K562 (cell line): ENCODE measurements at regions not wholly inside any gene's neighbourhood (a gene's known extent, or its start where the extent isn't known, plus 50 kb on each side); places are given as distances from the start of the nearest gene placed in this dataset.
A peak's percentile ranks its signal among the peaks of the same experiment; 100 is the strongest.

Source experiments
- ARID2 ChIP-seq: fragments of 450-650 bp; IDR thresholded peaks from 2 replicates; pipeline ENCODE4 v1.6.1; 2017; ENCODE audit warnings: antibody characterized with exemption, mild to moderate bottlenecking
- ASH1L ChIP-seq: fragments of 450-650 bp; IDR thresholded peaks from 2 replicates; pipeline ENCODE4 v1.6.1; 2018; ENCODE audit warnings: borderline replicate concordance, mild to moderate bottlenecking, low read depth; ENCODE audit not compliant: partially characterized antibody
- CBX5 ChIP-seq: IDR thresholded peaks from 2 replicates; pipeline ENCODE4 v1.6.1; 2014; ENCODE audit warnings: low read depth, borderline replicate concordance
- CREM ChIP-seq: IDR thresholded peaks from 2 replicates; pipeline ENCODE4 v1.6.1; 2014; ENCODE audit warnings: antibody characterized with exemption, low read depth
- ELF2 ChIP-seq: fragments of 250-450 bp; sonication (Bioruptor Pico); IDR thresholded peaks from 2 replicates; pipeline ENCODE4 v1.5.0; 2021; ENCODE audit warnings: mild to moderate bottlenecking
- FOSL1 ChIP-seq: fragments of 200-800 bp; sonication (Bioruptor generic); conservative IDR thresholded peaks from 2 replicates; pipeline ENCODE4 v1.6.1; 2016; ENCODE audit warnings: missing genetic modification characterization, missing compliant biosample characterization
- FOXO4 ChIP-seq: fragments of 450-650 bp; formaldehyde crosslinking; IDR thresholded peaks from 2 replicates; pipeline ENCODE4 v1.4.0; 2020; ENCODE audit warnings: mild to moderate bottlenecking, moderate library complexity
- HMG20A ChIP-seq: fragments of 450-650 bp; formaldehyde crosslinking; conservative IDR thresholded peaks from 2 replicates; pipeline ENCODE4 v1.4.0; 2020; ENCODE audit warnings: mild to moderate bottlenecking, mixed read lengths
- JUN ChIP-seq, 2 experiments: sonication (generic) in 1 of 2; formaldehyde crosslinking in 1 of 2; IDR thresholded peaks; 2 replicates each; pipeline versions ENCODE4 v1.6.1 to v1.8.0; 2012 to 2022; ENCODE audit warnings: borderline replicate concordance in 2 of 2, mild to moderate bottlenecking in 2 of 2, improper control_type of control experiment in 1 of 2, low read depth in 1 of 2, low read length in 1 of 2, missing genetic modification reagents in 1 of 2
- KAT7 ChIP-seq: sonication (generic); formaldehyde crosslinking; IDR thresholded peaks from 2 replicates; pipeline ENCODE4 v1.8.0; 2022; ENCODE audit warnings: missing genetic modification reagents, mild to moderate bottlenecking, borderline replicate concordance
- MAZ ChIP-seq, 2 experiments: fragments of 450-650 bp in 1 of 2; sonication (generic) in 1 of 2; formaldehyde crosslinking; IDR thresholded peaks in 1 of 2; conservative IDR thresholded peaks in 1 of 2; 2 replicates each; pipeline versions ENCODE4 v1.4.0 to v1.5.0; 2020; ENCODE audit warnings: mild to moderate bottlenecking in 1 of 2, missing genetic modification reagents in 1 of 2
- NONO ChIP-seq, 2 experiments: fragments of 200-400 bp in 1 of 2; fragments of 450-650 bp in 1 of 2; formaldehyde crosslinking in 1 of 2; IDR thresholded peaks; 2 replicates each; pipeline ENCODE4 v1.6.1; 2017; ENCODE audit warnings: low read depth in 2 of 2, mild to moderate bottlenecking in 2 of 2, moderate library complexity in 2 of 2, low read length in 1 of 2
- PCBP2 ChIP-seq: fragments of 200-400 bp; formaldehyde crosslinking; IDR thresholded peaks from 2 replicates; pipeline ENCODE4 v1.6.1; 2018; ENCODE audit warnings: low read length, low read depth, mild to moderate bottlenecking, moderate library complexity; ENCODE audit not compliant: poor library complexity, severe bottlenecking
- PHB2 ChIP-seq: fragments of 450-650 bp; IDR thresholded peaks from 2 replicates; pipeline ENCODE4 v1.6.1; 2017; ENCODE audit warnings: low read depth
- PHF21A ChIP-seq: fragments of 450-650 bp; IDR thresholded peaks from 2 replicates; pipeline ENCODE4 v1.6.1; 2017; ENCODE audit warnings: low read depth, borderline replicate concordance
- POLR2AphosphoS5 ChIP-seq: IDR thresholded peaks from 2 replicates; pipeline ENCODE4 v1.6.1; 2011; ENCODE audit warnings: mild to moderate bottlenecking, low read depth, low read length, moderate library complexity; ENCODE audit not compliant: control insufficient read depth, insufficient read depth
- RB1 ChIP-seq: fragments of 450-650 bp; IDR thresholded peaks from 2 replicates; pipeline ENCODE4 v1.6.1; 2017; ENCODE audit warnings: low read depth, mild to moderate bottlenecking
- RHOXF2B ChIP-seq: fragments of 250-450 bp; sonication (Bioruptor Pico); conservative IDR thresholded peaks from 2 replicates; pipeline ENCODE4 v1.5.1; 2021
- SRSF1 ChIP-seq: fragments of 200-400 bp; formaldehyde crosslinking; IDR thresholded peaks from 2 replicates; pipeline ENCODE4 v1.6.1; 2017; ENCODE audit warnings: mild to moderate bottlenecking, low read depth, low read length, moderate library complexity
- TCF7 ChIP-seq: sonication (generic); IDR thresholded peaks from 2 replicates; pipeline ENCODE4 v1.6.1; 2016; ENCODE audit warnings: antibody characterized with exemption, borderline replicate concordance
- THRAP3 ChIP-seq: fragments of 450-650 bp; IDR thresholded peaks from 2 replicates; pipeline ENCODE4 v1.6.1; 2016; ENCODE audit warnings: mild to moderate bottlenecking, inconsistent platforms, borderline replicate concordance
- USF2 ChIP-seq: sonication (generic); formaldehyde crosslinking; IDR thresholded peaks from 2 replicates; pipeline ENCODE4 v1.5.0; 2020; ENCODE audit warnings: missing genetic modification reagents
- ZBTB9 ChIP-seq: fragments of 450-650 bp; formaldehyde crosslinking; IDR thresholded peaks from 2 replicates; pipeline ENCODE4 v1.4.0; 2020; ENCODE audit warnings: mild to moderate bottlenecking, moderate library complexity
- ZNF12 ChIP-seq: sonication (generic); formaldehyde crosslinking; IDR thresholded peaks from 2 replicates; pipeline ENCODE4 v1.4.0; 2020; ENCODE audit warnings: mild to moderate bottlenecking, missing genetic modification reagents
- ZNF431 ChIP-seq: sonication (generic); formaldehyde crosslinking; IDR thresholded peaks from 2 replicates; pipeline ENCODE4 v1.8.0; 2022; ENCODE audit warnings: mild to moderate bottlenecking, missing genetic modification reagents
- ZNF561 ChIP-seq: fragments of 450-650 bp; formaldehyde crosslinking; conservative IDR thresholded peaks from 2 replicates; pipeline ENCODE4 v1.4.0; 2020; ENCODE audit warnings: mild to moderate bottlenecking, moderate library complexity

GRCh38 chr5:96067894-96068614 is 106.4 kb upstream of the ELL2 start (continued):
- TF ChIP-seq MAZ (CRISPR knock-in tag; conservative IDR thresholded peaks at IDR 0.05 in 1 of 2, IDR thresholded peaks at IDR 0.05 in 1 of 2) (no peak), KAT7 (CRISPR knock-in tag) (no peak), ZNF431 (no peak), TCF7 (no peak), SRSF1 (no peak), THRAP3 (no peak), ASH1L (no peak), PHF21A (no peak), USF2 (CRISPR knock-in tag) (no peak), NONO (IDR thresholded peaks at IDR 0.05; ENCODE audit: low read depth in 2 of 2, low read length in 1 of 2) (0 out of 4 replicates have a peak, but pooled peaks of 1 of the 2 experiments have one; percentile 36), CBX5 (no peak), ARID2 (no peak), PCBP2 (no peak), RHOXF2B (CRISPR knock-in tag) (no peak), RB1 (no peak), POLR2AphosphoS5 (peak; percentile 83), JUN (IDR thresholded peaks at IDR 0.05; ENCODE audit: borderline replicate concordance, low read depth, low read length) (peak; percentile 83), JUN (CRISPR knock-in tag; IDR thresholded peaks at IDR 0.05; ENCODE audit: borderline replicate concordance) (no peak), HMG20A (CRISPR knock-in tag) (no peak), PHB2 (no peak), ZBTB9 (CRISPR knock-in tag) (0 out of 2 replicates have a peak, but pooled peaks have one; percentile 35), FOSL1 (tag) (peak; percentile 93), ZNF561 (CRISPR knock-in tag) (0 out of 2 replicates have a peak, but pooled peaks have one; percentile 35), ZNF12 (CRISPR knock-in tag) (no peak), ELF2 (no peak), FOXO4 (no peak), CREM (peak; percentile 47; the same call in 1 of the 2 replicates)
